ENCODE measurements at regions not wholly inside any gene's neighbourhood (a gene's known extent, or its start where the extent isn't known, plus 50 kb on each side); places are given as distances from the start of the nearest gene placed in this dataset.
"Not testable (repeated sequence)": the region's sequence is repeated elsewhere in the genome, so short reads cannot be mapped to it uniquely, and the experiment has no call there.

- intact Hi-C loops (cut with DNase I): loop anchor here in 1 of 2 donors (10.0 kb wide), 1 partner anchor 182 kb away; the partner anchor contains the start of gene IGF1
- DNase-seq: no peak
These were observed 104.9 kb upstream of the PMCH start for GRCh38 chr12:102302553-102302952.

GRCh38 chr12:102301547-102301946 lies 103.9 kb upstream of the PMCH start:
- Histone ChIP-seq H3K27me3 (ENCODE audit: control insufficient read depth in 1 of 2, insufficient read depth in 2 of 2, low read length in 1 of 2) (no peaks in the 10 kb centered on the region), H3K27ac (ENCODE audit: low read depth in 1 of 2, low read length in 2 of 2) (no peak overlapping the region)
- intact Hi-C loops (cut with DNase I): loop anchor here in 1 of 2 donors (10.0 kb wide), 1 partner anchor 183 kb away; the partner anchor contains the start of gene IGF1

More at GRCh38 chr12:102302553-102302952, 104.9 kb upstream of the PMCH start:
- H3K4me3 ChIP-seq (ENCODE audit: low read length in 2 of 2): no peak overlapping the region
- H3K9me3 ChIP-seq (ENCODE audit: control insufficient read depth, low read length): peaks cover 2% of the 10 kb centered on the region
- H3K27me3 ChIP-seq (ENCODE audit: control insufficient read depth in 1 of 2, insufficient read depth in 2 of 2, low read length in 1 of 2): no peaks in the 10 kb centered on the region
- no peak overlapping the region for H3K27ac ChIP-seq (ENCODE audit: low read depth in 1 of 2, low read length in 2 of 2)
- ATAC-seq (ENCODE audit: low FRiP score): no peak
- H3K36me3 ChIP-seq (ENCODE audit: control insufficient read depth in 1 of 2, insufficient read depth in 2 of 2, low read length in 1 of 2): no peaks in the 10 kb centered on the region
- H3K4me1 ChIP-seq (ENCODE audit: control insufficient read depth in 1 of 2, insufficient read depth in 2 of 2, low read length in 2 of 2): no peaks in the 10 kb centered on the region

GRCh38 chr12:102300824-102301461 lies 103.3 kb upstream of the PMCH start:
- H3K4me3 ChIP-seq (ENCODE audit: low read length in 2 of 2): no peak overlapping the region
- DNase-seq (no peak), ATAC-seq (ENCODE audit: low FRiP score) (no peak)
- intact Hi-C loops (cut with DNase I): loop anchor here in 1 of 2 donors (10.0 kb wide), 1 partner anchor 184 kb away; the partner anchor contains the start of gene IGF1
- H3K9me3 ChIP-seq (ENCODE audit: control insufficient read depth, low read length): peaks cover 2% of the 10 kb centered on the region
- H3K27me3 ChIP-seq (ENCODE audit: control insufficient read depth in 1 of 2, insufficient read depth in 2 of 2, low read length in 1 of 2): no peaks in the 10 kb centered on the region
- H3K4me1 ChIP-seq (ENCODE audit: control insufficient read depth in 1 of 2, insufficient read depth in 2 of 2, low read length in 2 of 2): no peaks in the 10 kb centered on the region
- no peaks in the 10 kb centered on the region for H3K36me3 ChIP-seq (ENCODE audit: control insufficient read depth in 1 of 2, insufficient read depth in 2 of 2, low read length in 1 of 2)
- H3K27ac ChIP-seq (ENCODE audit: low read depth in 1 of 2, low read length in 2 of 2): no peak overlapping the region

More at GRCh38 chr12:102301547-102301946, 103.9 kb upstream of the PMCH start:
- no peaks in the 10 kb centered on the region for H3K36me3 ChIP-seq (ENCODE audit: control insufficient read depth in 1 of 2, insufficient read depth in 2 of 2, low read length in 1 of 2)
- no peak for DNase-seq
- H3K4me3 ChIP-seq (ENCODE audit: low read length in 2 of 2): no peak overlapping the region
- ATAC-seq (ENCODE audit: low FRiP score): no peak
- no peaks in the 10 kb centered on the region for H3K4me1 ChIP-seq (ENCODE audit: control insufficient read depth in 1 of 2, insufficient read depth in 2 of 2, low read length in 2 of 2)
- H3K9me3 ChIP-seq (ENCODE audit: control insufficient read depth, low read length): peaks cover 2% of the 10 kb centered on the region

GRCh38 chr12:102299731-102300130 lies 102.1 kb upstream of the PMCH start:
- 39 to 55% methylated on average over 1 of the region's 1 CpG for WGBS, 2 donors
- H3K9me3 ChIP-seq (ENCODE audit: control insufficient read depth, low read length): peaks cover 2% of the 10 kb centered on the region
- ATAC-seq (ENCODE audit: low FRiP score) (no peak), DNase-seq (no peak)
- H3K27me3 ChIP-seq (ENCODE audit: control insufficient read depth in 1 of 2, insufficient read depth in 2 of 2, low read length in 1 of 2): no peaks in the 10 kb centered on the region
- H3K27ac ChIP-seq (ENCODE audit: low read depth in 1 of 2, low read length in 2 of 2): no peak overlapping the region
- no peaks in the 10 kb centered on the region for H3K4me1 ChIP-seq (ENCODE audit: control insufficient read depth in 1 of 2, insufficient read depth in 2 of 2, low read length in 2 of 2)
- H3K36me3 ChIP-seq (ENCODE audit: control insufficient read depth in 1 of 2, insufficient read depth in 2 of 2, low read length in 1 of 2): no peaks in the 10 kb centered on the region
- intact Hi-C loops (cut with DNase I): loop anchor here (10.0 kb wide), 1 partner anchor 185 kb away; the partner anchor contains the start of gene IGF1 (in 2 of the 2)
- no peak overlapping the region for H3K4me3 ChIP-seq (ENCODE audit: low read length in 2 of 2)

GRCh38 chr12:102298022-102298421 lies 100.4 kb upstream of the PMCH start:
- Histone ChIP-seq H3K4me1 (ENCODE audit: control insufficient read depth in 1 of 2, insufficient read depth in 2 of 2, low read length in 2 of 2) (no peaks in the 10 kb centered on the region), H3K27me3 (ENCODE audit: control insufficient read depth in 1 of 2, insufficient read depth in 2 of 2, low read length in 1 of 2) (no peaks in the 10 kb centered on the region), H3K36me3 (ENCODE audit: control insufficient read depth in 1 of 2, insufficient read depth in 2 of 2, low read length in 1 of 2) (no peaks in the 10 kb centered on the region), H3K27ac (ENCODE audit: low read depth in 1 of 2, low read length in 2 of 2) (no peak overlapping the region), H3K9me3 (ENCODE audit: control insufficient read depth, low read length) (peaks cover 2% of the 10 kb centered on the region), H3K4me3 (ENCODE audit: low read length in 2 of 2) (no peak overlapping the region)
- ATAC-seq (ENCODE audit: low FRiP score) (no peak), DNase-seq (no peak)
- intact Hi-C loops (cut with DNase I): loop anchor here in 1 of 2 donors (10.0 kb wide), 1 partner anchor 187 kb away; the partner anchor contains the start of gene IGF1
- 73 to 77% methylated on average over 3 of the region's 3 CpGs for WGBS, 2 donors

DNA sequence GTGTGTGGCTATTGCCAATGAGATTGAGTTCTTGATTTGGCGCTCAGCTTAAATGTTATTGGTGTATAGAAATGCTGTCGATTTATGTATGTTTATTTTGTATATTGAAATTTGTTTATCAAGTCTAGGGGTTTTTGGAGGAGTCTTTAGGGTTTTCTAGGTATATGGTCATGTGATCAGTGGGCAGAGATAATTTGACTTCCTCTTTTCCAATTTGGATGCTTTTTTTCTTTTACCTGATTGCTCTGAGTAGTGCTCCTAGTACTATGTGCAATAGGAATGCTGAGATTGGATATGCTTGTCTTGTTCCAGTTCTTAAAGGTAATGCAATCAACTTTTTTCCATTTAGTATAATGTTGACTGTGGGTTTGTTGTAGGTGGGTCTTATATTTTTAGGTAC lies 99.8 kb upstream of the PMCH start:
- Histone ChIP-seq H3K36me3 (ENCODE audit: control insufficient read depth in 1 of 2, insufficient read depth in 2 of 2, low read length in 1 of 2) (no peaks in the 10 kb centered on the region), H3K4me3 (ENCODE audit: low read length in 2 of 2) (no peak overlapping the region), H3K4me1 (ENCODE audit: control insufficient read depth in 1 of 2, insufficient read depth in 2 of 2, low read length in 2 of 2) (no peaks in the 10 kb centered on the region), H3K27me3 (ENCODE audit: control insufficient read depth in 1 of 2, insufficient read depth in 2 of 2, low read length in 1 of 2) (no peaks in the 10 kb centered on the region), H3K9me3 (ENCODE audit: control insufficient read depth, low read length) (peaks cover 2% of the 10 kb centered on the region), H3K27ac (ENCODE audit: low read depth in 1 of 2, low read length in 2 of 2) (no peak overlapping the region)
- 91 to 93% methylated on average over 2 of the region's 2 CpGs for WGBS, 2 donors
- DNase-seq: no peak
- intact Hi-C loops (cut with DNase I): loop anchor here in 1 of 2 donors (10.0 kb wide), 1 partner anchor 187 kb away; the partner anchor contains the start of gene IGF1
- no peak for ATAC-seq (ENCODE audit: low FRiP score)

DNA sequence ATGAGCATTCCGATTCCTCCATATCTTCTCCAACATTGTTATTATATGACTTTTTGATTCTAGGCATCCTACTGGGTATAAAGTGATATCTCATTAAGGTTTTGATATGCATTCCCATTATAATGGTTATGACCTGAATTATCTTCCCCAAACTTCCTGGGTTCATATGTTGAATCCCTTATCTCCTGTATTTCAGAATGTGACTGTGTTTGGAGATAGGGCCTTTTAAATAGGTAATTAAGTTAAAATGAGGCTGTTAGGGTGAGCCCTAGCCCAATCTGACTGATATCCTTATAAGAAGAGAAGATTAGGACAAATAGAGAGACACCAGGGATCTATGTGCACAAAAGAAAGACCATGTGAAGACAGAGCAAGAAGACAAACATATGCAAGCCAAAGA lies 96.9 kb upstream of the PMCH start:
- Histone ChIP-seq H3K4me1 (ENCODE audit: control insufficient read depth in 1 of 2, insufficient read depth in 2 of 2, low read length in 2 of 2) (no peaks in the 10 kb centered on the region), H3K27ac (ENCODE audit: low read depth in 1 of 2, low read length in 2 of 2) (no peak overlapping the region), H3K36me3 (ENCODE audit: control insufficient read depth in 1 of 2, insufficient read depth in 2 of 2, low read length in 1 of 2) (no peaks in the 10 kb centered on the region), H3K9me3 (ENCODE audit: control insufficient read depth, low read length) (no peaks in the 10 kb centered on the region), H3K27me3 (ENCODE audit: control insufficient read depth in 1 of 2, insufficient read depth in 2 of 2, low read length in 1 of 2) (no peaks in the 10 kb centered on the region), H3K4me3 (ENCODE audit: low read length in 2 of 2) (no peak overlapping the region)
- DNase-seq (no peak), ATAC-seq (ENCODE audit: low FRiP score) (no peak)
- 88 to 97% methylated on average over 1 of the region's 1 CpG for WGBS, 2 donors
- intact Hi-C loops (cut with DNase I): loop anchor here in 1 of 2 donors (10.0 kb wide), 1 partner anchor 190 kb away; the partner anchor contains the start of gene IGF1

DNA sequence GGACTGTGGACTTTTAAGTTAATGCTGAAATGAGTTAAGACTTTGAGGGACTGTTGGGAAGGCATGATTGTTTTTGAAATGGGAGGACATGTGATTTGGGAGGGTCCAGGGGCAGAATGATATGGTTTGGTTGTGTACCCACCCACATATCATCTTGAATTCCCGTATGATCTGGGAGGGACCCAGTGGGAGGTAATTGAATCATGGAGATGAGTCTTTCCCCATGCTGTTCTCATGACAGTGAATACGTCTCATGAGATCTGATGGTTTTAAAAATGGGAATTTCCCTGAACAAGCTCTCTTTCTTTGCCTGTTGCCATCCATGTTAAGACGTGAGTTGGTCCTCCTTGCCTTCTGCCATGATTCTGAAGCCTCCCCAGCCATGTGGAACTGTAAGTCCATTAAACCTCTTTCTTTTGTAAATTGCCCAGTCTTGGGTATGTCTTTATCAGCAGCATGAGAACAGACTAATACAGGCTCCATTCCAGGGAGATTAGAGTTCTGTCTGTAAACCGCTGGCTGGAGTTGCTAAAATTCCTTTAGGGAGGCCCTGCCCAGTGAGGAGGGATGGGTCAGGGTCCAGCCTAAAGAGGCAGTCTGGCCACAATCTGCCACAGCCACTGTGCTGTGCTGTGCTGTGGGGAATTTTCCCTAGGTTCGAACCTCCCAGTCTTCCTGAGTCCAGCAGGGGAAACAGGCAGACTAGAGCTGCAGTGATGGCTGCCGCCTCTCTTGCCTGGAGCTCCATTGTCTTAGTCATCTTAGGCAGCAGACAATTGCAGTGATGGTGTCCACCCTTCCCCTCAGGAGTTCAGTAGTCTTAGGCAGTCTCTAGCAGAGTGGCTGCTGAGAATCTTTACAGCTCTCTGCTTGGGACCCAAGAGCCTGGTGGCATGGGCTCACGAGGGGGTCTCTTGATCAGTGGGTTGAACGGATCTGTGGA lies 94.1 kb upstream of the PMCH start:
- WGBS, 2 donors: 70 to 72% methylated on average over 8 of the region's 8 CpGs
- not testable (repeated sequence) for H3K36me3 ChIP-seq (ENCODE audit: control insufficient read depth in 1 of 2, insufficient read depth in 2 of 2, low read length in 1 of 2); H3K4me3 ChIP-seq (ENCODE audit: low read length in 2 of 2); DNase-seq; H3K9me3 ChIP-seq (ENCODE audit: control insufficient read depth, low read length); H3K27ac ChIP-seq (ENCODE audit: low read depth in 1 of 2, low read length in 2 of 2); H3K27me3 ChIP-seq (ENCODE audit: control insufficient read depth in 1 of 2, insufficient read depth in 2 of 2, low read length in 1 of 2); H3K4me1 ChIP-seq (ENCODE audit: control insufficient read depth in 1 of 2, insufficient read depth in 2 of 2, low read length in 2 of 2); ATAC-seq (ENCODE audit: low FRiP score)
- intact Hi-C loops (cut with DNase I): loop anchor here in 1 of 2 donors (10.0 kb wide), 1 partner anchor 193 kb away; the partner anchor contains the start of gene IGF1

Data from aorta (tissue), 5 donors.